ENCODE measurements at regions not wholly inside any gene's neighbourhood (a gene's known extent, or its start where the extent isn't known, plus 50 kb on each side); places are given as distances from the start of the nearest gene placed in this dataset.

DNA sequence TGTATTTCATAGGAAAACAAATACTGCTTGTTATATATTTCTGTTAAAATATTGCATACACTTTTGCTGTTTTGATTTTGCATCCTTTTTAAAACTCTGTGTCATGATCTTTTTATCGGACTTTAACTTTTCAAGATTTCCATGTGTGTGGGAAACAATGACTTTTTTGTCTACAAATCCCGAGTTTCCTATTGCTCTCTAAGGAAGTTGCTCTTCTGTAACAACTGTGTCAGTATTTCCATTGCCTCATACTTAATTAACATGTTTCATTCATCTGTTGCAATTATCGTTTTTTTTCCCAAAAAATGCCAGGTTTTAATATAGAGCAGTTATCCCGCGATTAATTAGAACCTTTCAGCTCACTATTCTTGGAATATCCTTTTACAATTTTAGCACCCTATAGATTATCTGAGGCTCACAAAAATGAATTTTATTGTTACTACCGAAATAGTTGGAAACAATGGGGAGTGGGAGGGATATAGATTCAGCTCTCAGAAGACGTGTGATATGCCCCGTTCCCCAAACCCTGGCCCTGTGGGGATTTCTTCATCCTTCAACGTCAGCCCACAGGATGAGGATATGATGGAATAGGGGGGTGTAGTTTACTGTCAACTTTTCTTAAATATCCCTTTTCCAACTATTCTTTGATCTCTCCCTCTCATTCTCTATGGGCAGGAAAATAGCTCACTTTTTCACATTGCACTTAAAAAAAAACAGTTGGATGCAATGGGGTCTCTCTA lies 297.6 kb upstream of the IGFBP3 start:
- TF ChIP-seq TAF1 (IDR thresholded peaks at IDR 0.05; ENCODE audit: low read depth, low read length): no peak
- TF ChIP-seq POLR2A (IDR thresholded peaks at IDR 0.05; ENCODE audit: low read depth, low read length): no peak
- no peak for TF ChIP-seq POLR2AphosphoS5 (IDR thresholded peaks at IDR 0.05; ENCODE audit: low read depth, low read length)
- TF ChIP-seq SPI1 (IDR thresholded peaks at IDR 0.05; ENCODE audit: low read depth, low read length): no peak
